SK-N-SH treated with all-trans-retinoic acid at 6 μM for 48 hours (cell line): ENCODE measurements at regions not wholly inside any gene's neighbourhood (a gene's known extent, or its start where the extent isn't known, plus 50 kb on each side); places are given as distances from the start of the nearest gene placed in this dataset.
A peak's percentile ranks its signal among the peaks of the same experiment; 100 is the strongest.

Experiments used
- ATAC-seq: fragments of 200-7000 bp; cut with Tn5 transposase; 3 replicates; pipeline ENCODE4 v1.9.1; 2020; ENCODE audit warnings: mild to moderate bottlenecking, moderate library complexity
- ARNTL ChIP-seq: fragments of 450-650 bp; formaldehyde crosslinking; IDR thresholded peaks from 2 replicates; pipeline ENCODE4 v1.5.0; 2020; ENCODE audit warnings: low read depth, mild to moderate bottlenecking, moderate library complexity, borderline replicate concordance
- BACH2 ChIP-seq: fragments of 250-450 bp; sonication (Bioruptor Pico); IDR thresholded peaks from 2 replicates; pipeline ENCODE4 v1.9.0; 2021; ENCODE audit warnings: mild to moderate bottlenecking, borderline replicate concordance
- CSDC2 ChIP-seq: fragments of 250-450 bp; sonication (Bioruptor Pico); IDR thresholded peaks from 2 replicates; pipeline ENCODE4 v1.5.0; 2020; ENCODE audit warnings: mild to moderate bottlenecking, moderate library complexity
- ESRRG ChIP-seq: fragments of 250-450 bp; sonication (Bioruptor Pico); IDR thresholded peaks from 2 replicates; pipeline ENCODE4 v1.6.1; 2021; ENCODE audit warnings: mild to moderate bottlenecking
- GLIS3 ChIP-seq: fragments of 250-450 bp; sonication (Bioruptor Pico); IDR thresholded peaks from 2 replicates; pipeline ENCODE4 v1.5.0; 2020; ENCODE audit warnings: mild to moderate bottlenecking, moderate library complexity
- ISL1 ChIP-seq: fragments of 250-450 bp; sonication (Bioruptor Pico); IDR thresholded peaks from 2 replicates; pipeline ENCODE4 v2.1.2; 2022; ENCODE audit warnings: mild to moderate bottlenecking, moderate library complexity
- PATZ1 ChIP-seq: fragments of 250-450 bp; sonication (Bioruptor Pico); IDR thresholded peaks from 2 replicates; pipeline ENCODE4 v1.8.0; 2020; ENCODE audit warnings: mild to moderate bottlenecking, moderate library complexity, borderline replicate concordance
- RARB ChIP-seq: fragments of 250-450 bp; sonication (Bioruptor Pico); IDR thresholded peaks from 2 replicates; pipeline ENCODE4 v1.8.0; 2021; ENCODE audit warnings: mild to moderate bottlenecking, moderate library complexity
- TCF4 ChIP-seq: fragments of 250-450 bp; sonication (Bioruptor Pico); IDR thresholded peaks from 2 replicates; pipeline ENCODE4 v1.8.0; 2021; ENCODE audit warnings: mild to moderate bottlenecking, moderate library complexity, borderline replicate concordance
- TOX ChIP-seq: fragments of 250-450 bp; sonication (Bioruptor Pico); IDR thresholded peaks from 2 replicates; pipeline ENCODE4 v1.8.0; 2021; ENCODE audit warnings: mild to moderate bottlenecking, moderate library complexity, borderline replicate concordance
- TSHZ2 ChIP-seq: fragments of 250-450 bp; sonication (Bioruptor Pico); IDR thresholded peaks from 2 replicates; pipeline ENCODE4 v1.5.0; 2020; ENCODE audit warnings: mild to moderate bottlenecking, moderate library complexity
- ZC3H10 ChIP-seq: fragments of 250-450 bp; sonication (Bioruptor Pico); IDR thresholded peaks from 2 replicates; pipeline ENCODE4 v1.5.1; 2021; ENCODE audit warnings: mild to moderate bottlenecking, moderate library complexity
- ZFP3 ChIP-seq: fragments of 250-450 bp; sonication (Bioruptor Pico); IDR thresholded peaks from 2 replicates; pipeline ENCODE4 v1.5.0; 2020; ENCODE audit warnings: mild to moderate bottlenecking, moderate library complexity
- ZFP30 ChIP-seq: fragments of 450-650 bp; formaldehyde crosslinking; IDR thresholded peaks from 2 replicates; pipeline ENCODE4 v1.5.0; 2022; ENCODE audit warnings: mild to moderate bottlenecking, moderate library complexity
- ZNF565 ChIP-seq: fragments of 450-650 bp; formaldehyde crosslinking; conservative IDR thresholded peaks from 2 replicates; pipeline ENCODE4 v1.5.0; 2020; ENCODE audit warnings: low read depth, mild to moderate bottlenecking, moderate library complexity
- ZNF70 ChIP-seq: fragments of 450-650 bp; formaldehyde crosslinking; IDR thresholded peaks from 2 replicates; pipeline ENCODE4 v1.5.0; 2020; ENCODE audit warnings: mild to moderate bottlenecking, moderate library complexity
- ZNF8 ChIP-seq: fragments of 450-650 bp; formaldehyde crosslinking; IDR thresholded peaks from 2 replicates; pipeline ENCODE4 v1.5.0; 2020; ENCODE audit warnings: mild to moderate bottlenecking, moderate library complexity
- TF ChIP-seq, protein P1 (sequence below): fragments of 250-450 bp; sonication (Bioruptor Pico); IDR thresholded peaks from 2 replicates; pipeline ENCODE4 v1.8.0; 2021; ENCODE audit warnings: low read depth, mild to moderate bottlenecking, moderate library complexity, borderline replicate concordance
- TF ChIP-seq, protein P2 (sequence below): fragments of 250-450 bp; sonication (Bioruptor Pico); IDR thresholded peaks from 2 replicates; pipeline ENCODE4 v1.5.1; 2020; ENCODE audit warnings: low read depth, mild to moderate bottlenecking, moderate library complexity

GRCh38 chr5:82544004-82544403, 265.9 kb upstream of the RPS23 start:
- TF ChIP-seq ZNF565 = no peak
- TF ChIP-seq RARB (CRISPR knock-in tag) = no peak
- no peak for TF ChIP-seq ARNTL
- TF ChIP-seq BACH2 (CRISPR knock-in tag) = no peak
- no peak for TF ChIP-seq ZNF8 (CRISPR knock-in tag)
- TF ChIP-seq GLIS3 = no peak
- no peak for ATAC-seq

DNA sequence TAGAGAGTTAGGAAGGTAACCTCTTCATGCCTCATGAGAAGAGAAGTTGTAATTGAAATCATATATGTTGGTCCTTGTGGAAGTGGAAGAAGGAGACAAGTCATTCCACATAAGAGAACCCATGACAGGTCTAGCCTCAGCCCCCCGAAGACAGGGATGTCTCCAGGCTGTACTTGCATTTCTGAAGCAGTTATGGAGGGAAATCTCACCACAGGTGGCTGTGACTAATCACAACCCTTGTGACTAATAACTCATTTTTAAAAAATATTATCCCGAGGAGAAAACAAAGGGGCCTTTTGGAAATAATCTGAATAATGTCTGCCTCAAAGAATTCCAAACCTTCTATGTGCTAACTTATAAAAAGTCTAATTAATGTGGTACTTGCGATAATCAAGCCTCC, 262.1 kb upstream of the RPS23 start:
- no peak for TF ChIP-seq CSDC2
- TF ChIP-seq PATZ1 (CRISPR knock-in tag) = no peak
- no peak for TF ChIP-seq ZNF70 (CRISPR knock-in tag)
- no peak for TF ChIP-seq ISL1 (CRISPR knock-in tag)
- no peak for TF ChIP-seq ZFP30 (CRISPR knock-in tag)
- no peak for TF ChIP-seq ZFP3 (CRISPR knock-in tag)
- no peak for TF ChIP-seq RARB (CRISPR knock-in tag)
- no peak for TF ChIP-seq BACH2 (CRISPR knock-in tag)
- no peak for TF ChIP-seq ZNF565
- no peak for TF ChIP-seq ESRRG (CRISPR knock-in tag)
- TF ChIP-seq TSHZ2 (CRISPR knock-in tag) = no peak
- no peak for TF ChIP-seq ARNTL
- no peak for TF ChIP-seq TOX (CRISPR knock-in tag)
- TF ChIP-seq ZNF8 (CRISPR knock-in tag) = no peak
- no peak for TF ChIP-seq TCF4 (CRISPR knock-in tag)

DNA sequence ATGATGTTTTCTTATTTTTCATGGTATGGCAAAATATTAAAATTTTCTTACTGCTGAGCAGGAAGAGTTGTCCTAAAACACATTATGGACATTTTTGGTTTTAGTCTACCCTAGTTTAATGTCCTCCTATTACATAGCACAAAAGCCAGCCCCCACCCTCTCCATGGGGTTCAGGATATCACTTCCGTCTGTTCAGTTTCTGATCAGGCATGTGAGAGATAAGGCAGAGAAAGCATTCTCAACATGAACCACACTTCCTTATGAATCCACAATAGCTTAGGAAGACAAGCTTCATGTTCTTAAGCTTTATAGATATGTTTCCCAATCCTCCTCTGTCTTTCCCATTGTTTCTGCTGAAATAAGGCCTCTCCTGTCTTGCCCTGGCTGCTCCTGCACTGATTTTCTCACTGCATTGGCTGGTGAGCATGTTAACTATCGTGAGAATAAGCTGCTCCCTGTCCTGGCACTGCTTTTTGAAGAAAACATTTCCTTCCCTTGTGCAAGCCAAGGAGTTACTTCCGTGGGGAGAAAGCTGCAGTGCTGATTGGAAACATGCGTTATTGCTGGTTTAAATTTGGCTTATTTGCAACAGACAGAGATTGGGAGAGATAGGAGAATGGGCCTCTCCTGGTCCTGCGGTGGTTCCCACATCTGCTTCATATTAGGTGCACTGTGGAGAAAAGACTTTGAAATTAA, 260.3 kb upstream of the RPS23 start:
- peak; percentile 97 for ATAC-seq
- TF ChIP-seq ZFP3 (CRISPR knock-in tag) (no peak), ZNF8 (CRISPR knock-in tag) (no peak), TSHZ2 (CRISPR knock-in tag) (peak; percentile 92), TCF4 (CRISPR knock-in tag) (peak; percentile 97)

More for the DNA sequence above, 262.1 kb upstream of the RPS23 start:
- no peak for ATAC-seq

DNA sequence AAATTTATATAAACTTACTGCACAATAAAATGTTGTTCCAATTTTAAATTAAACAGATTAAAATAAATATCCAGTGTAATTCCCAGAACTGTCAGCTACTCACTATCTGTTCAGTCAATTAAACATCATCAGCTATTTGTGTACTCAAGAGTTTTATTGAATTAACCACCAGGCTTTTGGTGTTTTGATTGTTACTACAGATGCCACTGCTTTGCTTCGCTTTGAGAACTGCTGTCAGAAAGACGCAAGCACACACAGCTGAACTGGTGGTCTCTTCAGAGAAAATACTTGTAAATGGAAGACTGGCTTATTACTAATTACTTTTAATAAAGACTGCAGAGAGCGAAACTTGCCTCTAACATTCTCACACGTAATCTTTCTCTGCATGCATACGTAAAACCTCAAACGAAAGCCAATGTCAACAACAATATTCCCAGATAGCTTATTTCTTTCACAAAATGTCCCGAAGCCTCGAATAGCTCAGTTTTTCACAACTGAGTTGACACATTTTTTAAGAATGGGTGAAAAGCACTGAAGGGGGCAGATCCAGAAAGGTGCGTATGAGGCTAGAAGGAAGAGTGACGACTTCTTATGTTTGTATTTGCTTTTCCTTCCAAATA, 259.6 kb upstream of the RPS23 start:
- TF ChIP-seq PATZ1 (CRISPR knock-in tag) (no peak), ZNF70 (CRISPR knock-in tag) (0 out of 2 replicates have a peak, but pooled peaks have one; percentile 15), ZFP30 (CRISPR knock-in tag) (no peak), ZNF8 (CRISPR knock-in tag) (no peak), ZC3H10 (no peak), TCF4 (CRISPR knock-in tag) (peak; percentile 82)
- TF ChIP-seq, protein P1, sequence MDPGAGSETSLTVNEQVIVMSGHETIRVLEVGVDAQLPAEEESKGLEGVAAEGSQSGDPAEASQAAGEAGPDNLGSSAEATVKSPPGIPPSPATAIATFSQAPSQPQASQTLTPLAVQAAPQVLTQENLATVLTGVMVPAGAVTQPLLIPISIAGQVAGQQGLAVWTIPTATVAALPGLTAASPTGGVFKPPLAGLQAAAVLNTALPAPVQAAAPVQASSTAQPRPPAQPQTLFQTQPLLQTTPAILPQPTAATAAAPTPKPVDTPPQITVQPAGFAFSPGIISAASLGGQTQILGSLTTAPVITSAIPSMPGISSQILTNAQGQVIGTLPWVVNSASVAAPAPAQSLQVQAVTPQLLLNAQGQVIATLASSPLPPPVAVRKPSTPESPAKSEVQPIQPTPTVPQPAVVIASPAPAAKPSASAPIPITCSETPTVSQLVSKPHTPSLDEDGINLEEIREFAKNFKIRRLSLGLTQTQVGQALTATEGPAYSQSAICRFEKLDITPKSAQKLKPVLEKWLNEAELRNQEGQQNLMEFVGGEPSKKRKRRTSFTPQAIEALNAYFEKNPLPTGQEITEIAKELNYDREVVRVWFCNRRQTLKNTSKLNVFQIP = no peak
- TF ChIP-seq, protein P2, sequence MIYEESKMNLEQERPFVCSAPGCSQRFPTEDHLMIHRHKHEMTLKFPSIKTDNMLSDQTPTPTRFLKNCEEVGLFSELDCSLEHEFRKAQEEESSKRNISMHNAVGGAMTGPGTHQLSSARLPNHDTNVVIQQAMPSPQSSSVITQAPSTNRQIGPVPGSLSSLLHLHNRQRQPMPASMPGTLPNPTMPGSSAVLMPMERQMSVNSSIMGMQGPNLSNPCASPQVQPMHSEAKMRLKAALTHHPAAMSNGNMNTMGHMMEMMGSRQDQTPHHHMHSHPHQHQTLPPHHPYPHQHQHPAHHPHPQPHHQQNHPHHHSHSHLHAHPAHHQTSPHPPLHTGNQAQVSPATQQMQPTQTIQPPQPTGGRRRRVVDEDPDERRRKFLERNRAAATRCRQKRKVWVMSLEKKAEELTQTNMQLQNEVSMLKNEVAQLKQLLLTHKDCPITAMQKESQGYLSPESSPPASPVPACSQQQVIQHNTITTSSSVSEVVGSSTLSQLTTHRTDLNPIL (CRISPR knock-in tag) = no peak
- no peak for ATAC-seq
